ENCODE measurements at regions not wholly inside any gene's neighbourhood (a gene's known extent, or its start where the extent isn't known, plus 50 kb on each side); places are given as distances from the start of the nearest gene placed in this dataset.

GRCh38 chr6:168384045-168385036, 56.6 kb upstream of the SMOC2 start:
- no peak for DNase-seq

- DNase-seq = no peak
These were observed 55.8 kb upstream of the SMOC2 start for GRCh38 chr6:168385037-168385759.

- DNase-seq = no peak
These were observed 54.9 kb upstream of the SMOC2 start for GRCh38 chr6:168385858-168386735.

- no peak for DNase-seq
These were observed 54.0 kb upstream of the SMOC2 start for GRCh38 chr6:168386973-168387372.

- no peak for DNase-seq
These were observed 53.6 kb upstream of the SMOC2 start for GRCh38 chr6:168387426-168387825.

- no peak for DNase-seq
These were observed 53.1 kb upstream of the SMOC2 start for GRCh38 chr6:168387911-168388310.

GRCh38 chr6:168388641-168389633, 52.0 kb upstream of the SMOC2 start:
- no peak for DNase-seq

- DNase-seq = no peak
These were observed 50.1 kb upstream of the SMOC2 start for GRCh38 chr6:168390749-168391420.

All from NCI-H2171 (cell line).